ENCODE measurements at regions not wholly inside any gene's neighbourhood (a gene's known extent, or its start where the extent isn't known, plus 50 kb on each side); places are given as distances from the start of the nearest gene placed in this dataset.

DNA sequence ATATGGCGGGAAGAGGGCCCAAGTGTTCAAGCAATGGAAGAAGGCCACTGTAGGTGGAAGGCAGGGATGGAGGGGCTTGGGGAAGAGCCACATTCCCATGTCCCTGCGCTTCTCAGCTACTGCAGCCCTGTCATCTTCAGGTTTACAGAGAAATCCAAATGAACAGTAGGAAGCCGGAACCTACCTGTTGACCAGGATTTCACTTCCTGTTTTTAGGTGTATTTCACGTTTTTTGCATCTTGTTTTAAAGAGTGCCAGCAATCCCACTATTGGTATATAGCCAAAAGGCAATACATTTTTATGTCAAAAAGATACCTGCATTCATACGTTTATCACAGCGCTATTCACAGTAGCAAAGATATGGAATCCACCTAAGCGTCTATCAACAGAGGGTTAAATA, 159.2 kb downstream of the SLC35B3 start:
- H3K27me3 ChIP-seq = peaks cover 7% of the 10 kb centered on the region
- H3K4me3 ChIP-seq = no peak overlapping the region
- H3K9me3 ChIP-seq = no peaks in the 10 kb centered on the region
- TF ChIP-seq POLR2A (IDR thresholded peaks at IDR 0.05) (no peak), EP300 (IDR thresholded peaks at IDR 0.05) (no peak), POLR2AphosphoS5 (IDR thresholded peaks at IDR 0.05) (no peak)
- TF ChIP-seq, protein P1, sequence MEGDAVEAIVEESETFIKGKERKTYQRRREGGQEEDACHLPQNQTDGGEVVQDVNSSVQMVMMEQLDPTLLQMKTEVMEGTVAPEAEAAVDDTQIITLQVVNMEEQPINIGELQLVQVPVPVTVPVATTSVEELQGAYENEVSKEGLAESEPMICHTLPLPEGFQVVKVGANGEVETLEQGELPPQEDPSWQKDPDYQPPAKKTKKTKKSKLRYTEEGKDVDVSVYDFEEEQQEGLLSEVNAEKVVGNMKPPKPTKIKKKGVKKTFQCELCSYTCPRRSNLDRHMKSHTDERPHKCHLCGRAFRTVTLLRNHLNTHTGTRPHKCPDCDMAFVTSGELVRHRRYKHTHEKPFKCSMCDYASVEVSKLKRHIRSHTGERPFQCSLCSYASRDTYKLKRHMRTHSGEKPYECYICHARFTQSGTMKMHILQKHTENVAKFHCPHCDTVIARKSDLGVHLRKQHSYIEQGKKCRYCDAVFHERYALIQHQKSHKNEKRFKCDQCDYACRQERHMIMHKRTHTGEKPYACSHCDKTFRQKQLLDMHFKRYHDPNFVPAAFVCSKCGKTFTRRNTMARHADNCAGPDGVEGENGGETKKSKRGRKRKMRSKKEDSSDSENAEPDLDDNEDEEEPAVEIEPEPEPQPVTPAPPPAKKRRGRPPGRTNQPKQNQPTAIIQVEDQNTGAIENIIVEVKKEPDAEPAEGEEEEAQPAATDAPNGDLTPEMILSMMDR (IDR thresholded peaks at IDR 0.05) = no peak
- H3K27ac ChIP-seq = no peak overlapping the region
- H3K4me1 ChIP-seq = no peaks in the 10 kb centered on the region
- 85% methylated on average over 7 of the region's 7 CpGs for WGBS
- H3K36me3 ChIP-seq = no peaks in the 10 kb centered on the region
- DNase-seq (ENCODE audit: low spot score in 2 of 2) = no peak

DNA sequence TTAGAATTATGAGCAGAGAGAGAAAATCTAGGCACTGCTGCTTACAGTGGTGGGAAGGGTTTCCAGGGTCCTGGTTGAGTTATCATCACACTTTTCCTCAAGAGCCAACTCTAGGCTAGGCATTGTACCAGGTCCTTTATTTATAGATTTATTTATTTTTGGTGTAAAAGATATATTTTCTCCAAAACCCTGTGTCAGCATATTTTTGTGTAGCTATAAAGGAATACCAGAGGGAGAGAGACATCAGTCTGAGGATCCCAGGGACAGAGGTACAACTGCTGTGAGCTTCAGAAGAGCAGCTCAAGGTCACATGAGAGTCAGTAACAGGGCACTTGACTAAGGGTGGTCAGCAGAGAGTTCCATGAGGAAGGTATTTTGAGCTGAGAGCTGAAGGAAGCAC, 159.7 kb downstream of the SLC35B3 start:
- no peak overlapping the region for H3K4me3 ChIP-seq
- H3K27ac ChIP-seq = no peak overlapping the region
- DNase-seq (ENCODE audit: low spot score in 2 of 2) = no peak
- H3K9me3 ChIP-seq = no peaks in the 10 kb centered on the region
- TF ChIP-seq EP300 (IDR thresholded peaks at IDR 0.05) = no peak
- TF ChIP-seq, protein P1 (IDR thresholded peaks at IDR 0.05) = no peak
- TF ChIP-seq POLR2A (IDR thresholded peaks at IDR 0.05) = no peak
- TF ChIP-seq POLR2AphosphoS5 (IDR thresholded peaks at IDR 0.05) = no peak
- no peaks in the 10 kb centered on the region for H3K4me1 ChIP-seq
- no peaks in the 10 kb centered on the region for H3K36me3 ChIP-seq
- peaks cover 7% of the 10 kb centered on the region for H3K27me3 ChIP-seq

DNA sequence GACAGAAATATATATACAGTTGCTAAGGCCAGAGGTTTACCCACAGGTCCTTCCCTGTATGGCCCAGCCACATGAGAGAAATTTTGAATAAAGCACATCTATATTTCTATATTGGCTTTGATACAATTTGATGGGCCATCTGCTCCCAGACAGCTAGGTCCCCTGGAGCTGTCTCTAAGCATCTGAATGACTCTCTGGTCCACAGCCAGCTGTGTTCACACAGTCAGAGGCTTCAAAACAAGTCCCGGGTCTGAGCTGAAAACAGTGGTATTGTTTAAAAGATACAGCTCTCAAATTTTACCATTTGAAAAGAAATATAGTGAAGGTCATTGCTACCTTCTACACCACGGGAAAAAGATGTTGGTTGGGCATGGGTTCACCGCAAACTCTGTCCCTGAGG, 161.1 kb downstream of the SLC35B3 start:
- TF ChIP-seq, protein P1 (IDR thresholded peaks at IDR 0.05) = no peak
- TF ChIP-seq POLR2AphosphoS5 (IDR thresholded peaks at IDR 0.05) (no peak), POLR2A (IDR thresholded peaks at IDR 0.05) (no peak), EP300 (IDR thresholded peaks at IDR 0.05) (no peak)
- Histone ChIP-seq H3K27me3 (peaks cover 7% of the 10 kb centered on the region), H3K36me3 (no peaks in the 10 kb centered on the region), H3K4me3 (no peak overlapping the region), H3K27ac (no peak overlapping the region), H3K4me1 (no peaks in the 10 kb centered on the region), H3K9me3 (no peaks in the 10 kb centered on the region)
- no peak for DNase-seq (ENCODE audit: low spot score in 2 of 2)
- 59% methylated on average over 3 of the region's 3 CpGs for WGBS

DNA sequence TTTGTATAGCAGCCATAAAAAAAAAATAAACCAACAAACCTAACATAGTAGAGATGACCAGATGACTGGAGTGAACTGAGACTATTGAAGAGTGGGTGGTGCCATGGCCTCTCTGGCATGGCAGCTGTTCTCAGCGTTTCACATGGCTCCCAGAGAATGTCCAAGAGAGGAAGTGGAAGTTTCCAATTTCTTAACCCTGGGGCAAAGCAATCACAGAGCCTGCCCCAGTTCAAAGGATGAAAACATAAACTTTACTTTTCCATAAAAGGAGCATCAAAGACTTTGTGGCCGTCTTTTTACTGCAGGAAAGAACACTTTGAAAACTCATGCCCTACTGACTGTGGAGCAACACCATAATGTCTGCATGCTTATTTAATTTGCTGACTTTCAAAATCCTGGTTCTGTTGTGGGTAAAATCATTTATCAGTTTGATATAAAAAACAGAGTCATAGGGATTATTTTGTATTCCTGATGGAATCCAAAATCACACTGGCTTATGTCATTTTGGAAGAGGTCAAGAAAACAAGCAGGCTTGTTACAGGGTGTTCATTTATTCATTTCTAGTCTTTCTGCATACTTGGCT, 165.4 kb downstream of the SLC35B3 start:
- no peaks in the 10 kb centered on the region for H3K9me3 ChIP-seq
- H3K4me3 ChIP-seq = no peak overlapping the region
- WGBS = 7% methylated on average over 2 of the region's 2 CpGs
- H3K4me1 ChIP-seq = no peaks in the 10 kb centered on the region
- peaks cover 3% of the 10 kb centered on the region for H3K27me3 ChIP-seq
- no peaks in the 10 kb centered on the region for H3K36me3 ChIP-seq
- no peak overlapping the region for H3K27ac ChIP-seq
- no peak for TF ChIP-seq POLR2A (IDR thresholded peaks at IDR 0.05)
- TF ChIP-seq, protein P1 (IDR thresholded peaks at IDR 0.05) = no peak
- no peak for TF ChIP-seq POLR2AphosphoS5 (IDR thresholded peaks at IDR 0.05)
- TF ChIP-seq EP300 (IDR thresholded peaks at IDR 0.05) = no peak
- DNase-seq (ENCODE audit: low spot score in 2 of 2) = no peak

DNA sequence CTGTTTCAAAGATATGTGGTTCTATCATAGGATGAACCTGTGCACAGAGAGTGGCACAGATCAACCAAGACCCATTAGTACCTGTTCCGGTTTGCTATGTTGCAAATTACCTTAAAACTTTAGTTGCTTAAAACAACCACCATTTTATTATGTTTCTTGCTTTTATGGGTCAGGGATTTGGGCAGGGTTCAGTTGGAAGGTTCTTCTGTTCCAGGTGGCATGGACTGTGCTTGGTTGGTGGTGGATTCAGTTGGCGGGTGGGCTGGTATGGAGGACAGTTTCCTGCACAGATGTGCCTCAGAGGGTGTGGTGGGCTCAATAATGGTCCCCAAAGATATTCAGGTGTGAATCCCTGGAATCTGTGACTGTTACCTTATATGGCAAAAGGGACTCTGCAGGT, 166.3 kb downstream of the SLC35B3 start:
- Histone ChIP-seq H3K9me3 (no peaks in the 10 kb centered on the region), H3K36me3 (no peaks in the 10 kb centered on the region), H3K27ac (no peak overlapping the region), H3K27me3 (peaks cover 3% of the 10 kb centered on the region), H3K4me1 (no peaks in the 10 kb centered on the region), H3K4me3 (no peak overlapping the region)
- DNase-seq (ENCODE audit: low spot score in 2 of 2) = no peak
- 88% methylated on average over 2 of the region's 2 CpGs for WGBS
- no peak for TF ChIP-seq POLR2AphosphoS5 (IDR thresholded peaks at IDR 0.05)
- no peak for TF ChIP-seq POLR2A (IDR thresholded peaks at IDR 0.05)
- no peak for TF ChIP-seq EP300 (IDR thresholded peaks at IDR 0.05)
- TF ChIP-seq, protein P1 (IDR thresholded peaks at IDR 0.05) = no peak
